Fibroblast of lung (primary cell): ENCODE measurements at regions not wholly inside any gene's neighbourhood (a gene's known extent, or its start where the extent isn't known, plus 50 kb on each side); places are given as distances from the start of the nearest gene placed in this dataset.

ENCODE experiments used
- CTCF ChIP-seq, 2 donors: IDR thresholded peaks in 1 of 2; conservative IDR thresholded peaks in 1 of 2; 1 replicate in 1 of 2; 2 replicates in 1 of 2; pipeline ENCODE4 v1.5.1; 2011 to 2012; ENCODE audit warnings: low read length in 2 of 2, control low read depth in 1 of 2, inconsistent platforms in 1 of 2, low read depth in 1 of 2, mild to moderate bottlenecking in 1 of 2
- EZH2 ChIP-seq: IDR thresholded peaks from 2 replicates; pipeline ENCODE4 v1.5.1; 2012; ENCODE audit warnings: low read length, control low read depth, mild to moderate bottlenecking; ENCODE audit errors: missing control alignments

DNA sequence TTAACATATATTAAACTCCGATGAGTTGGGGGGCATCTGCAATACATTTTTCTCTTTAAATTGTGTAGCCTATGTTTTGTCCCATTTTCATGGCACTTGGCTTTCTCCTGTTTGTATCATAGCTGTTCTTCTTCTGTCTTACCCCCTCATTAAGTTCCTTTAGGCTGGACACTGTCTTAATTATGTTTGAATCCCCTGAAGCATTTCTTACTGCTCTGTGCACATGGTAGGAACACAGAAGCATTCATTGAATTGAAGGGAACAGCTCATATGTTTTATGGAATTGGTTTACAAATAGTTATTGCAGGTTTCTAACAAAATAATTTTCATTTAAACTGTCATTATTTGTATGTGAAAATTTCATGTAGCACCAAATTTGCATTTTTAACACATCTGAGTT lies 176.8 kb downstream of the TANC2 start:
- TF ChIP-seq CTCF (conservative IDR thresholded peaks at IDR 0.05 in 1 of 2, IDR thresholded peaks at IDR 0.05 in 1 of 2; ENCODE audit: low read depth in 1 of 2, low read length in 2 of 2) (no peak), EZH2 (no peak)
